ENCODE measurements at regions not wholly inside any gene's neighbourhood (a gene's known extent, or its start where the extent isn't known, plus 50 kb on each side); places are given as distances from the start of the nearest gene placed in this dataset.

GRCh38 chr3:87461443-87461842 lies 185.1 kb upstream of the POU1F1 start:
- FAIRE-seq = no peak

GRCh38 chr3:87461036-87461435 lies 184.7 kb upstream of the POU1F1 start:
- H3K79me2 ChIP-seq (ENCODE audit: control insufficient read depth, insufficient read depth, low read length) = no peaks in the 10 kb centered on the region
- H2AFZ ChIP-seq (ENCODE audit: control insufficient read depth, low read length) = peak overlapping the region; percentile 4
- no peak overlapping the region for H3K4me3 ChIP-seq (ENCODE audit: control insufficient read depth in 2 of 3, extremely low read depth in 1 of 3, insufficient read depth in 2 of 3, low read depth in 1 of 3, low read length in 3 of 3)
- no peak overlapping the region for H3K4me2 ChIP-seq (ENCODE audit: control insufficient read depth, extremely low read depth, insufficient read depth, low read depth, low read length)
- dilution Hi-C loops (cut with MboI; ENCODE audit: extremely low pct_ligation_motif_present, low sequenced_read_pairs) = no loop called here
- H3K27me3 ChIP-seq (ENCODE audit: control insufficient read depth, extremely low read depth, insufficient read depth, low read length) = no peaks in the 10 kb centered on the region
- H3K9ac ChIP-seq (ENCODE audit: control insufficient read depth, extremely low read depth, insufficient read depth, low read length) = no peak overlapping the region
- H4K20me1 ChIP-seq (ENCODE audit: control insufficient read depth, extremely low read depth, insufficient read depth, low read length) = no peaks in the 10 kb centered on the region
- no peaks in the 10 kb centered on the region for H3K9me3 ChIP-seq (ENCODE audit: control insufficient read depth, low read depth, low read length)
- no peaks in the 10 kb centered on the region for H3K9me1 ChIP-seq (ENCODE audit: control insufficient read depth, extremely low read depth, insufficient read depth, low read length)
- no peak for DNase-seq (ENCODE audit: low read depth, low spot score)
- no peaks in the 10 kb centered on the region for H3K36me3 ChIP-seq (ENCODE audit: control insufficient read depth in 2 of 2, extremely low read depth in 1 of 2, insufficient read depth in 2 of 2, low read length in 2 of 2)
- no peak for FAIRE-seq
- H3K27ac ChIP-seq (ENCODE audit: control insufficient read depth, insufficient read depth, low read length) = no peak overlapping the region
- peaks cover 3% of the 10 kb centered on the region for H3K4me1 ChIP-seq (ENCODE audit: control insufficient read depth, extremely low read depth, insufficient read depth, low read length)
- TF ChIP-seq CTCF (optimal IDR thresholded peaks at IDR 0.05 in 1 of 3, IDR thresholded peaks at IDR 0.05 in 1 of 3, conservative IDR thresholded peaks at IDR 0.05 in 1 of 3; ENCODE audit: extremely low read depth in 1 of 3, insufficient read depth in 2 of 3, low read length in 3 of 3) (no peak), EZH2 (IDR thresholded peaks at IDR 0.05; ENCODE audit: low read length) (no peak)

More at GRCh38 chr3:87461443-87461842, 185.1 kb upstream of the POU1F1 start:
- dilution Hi-C loops (cut with MboI; ENCODE audit: extremely low pct_ligation_motif_present, low sequenced_read_pairs) = no loop called here
- DNase-seq (ENCODE audit: low read depth, low spot score) = no peak
- no peaks in the 10 kb centered on the region for H3K9me1 ChIP-seq (ENCODE audit: control insufficient read depth, extremely low read depth, insufficient read depth, low read length)
- no peaks in the 10 kb centered on the region for H3K79me2 ChIP-seq (ENCODE audit: control insufficient read depth, insufficient read depth, low read length)
- H4K20me1 ChIP-seq (ENCODE audit: control insufficient read depth, extremely low read depth, insufficient read depth, low read length) = no peaks in the 10 kb centered on the region
- no peak overlapping the region for H3K27ac ChIP-seq (ENCODE audit: control insufficient read depth, insufficient read depth, low read length)
- H3K4me2 ChIP-seq (ENCODE audit: control insufficient read depth, extremely low read depth, insufficient read depth, low read depth, low read length) = no peak overlapping the region
- H3K4me1 ChIP-seq (ENCODE audit: control insufficient read depth, extremely low read depth, insufficient read depth, low read length) = peaks cover 3% of the 10 kb centered on the region
- H3K9ac ChIP-seq (ENCODE audit: control insufficient read depth, extremely low read depth, insufficient read depth, low read length) = no peak overlapping the region
- peak overlapping the region; percentile 4 for H2AFZ ChIP-seq (ENCODE audit: control insufficient read depth, low read length)
- H3K27me3 ChIP-seq (ENCODE audit: control insufficient read depth, extremely low read depth, insufficient read depth, low read length) = no peaks in the 10 kb centered on the region
- TF ChIP-seq EZH2 (IDR thresholded peaks at IDR 0.05; ENCODE audit: low read length) = no peak
- TF ChIP-seq CTCF (optimal IDR thresholded peaks at IDR 0.05 in 1 of 3, IDR thresholded peaks at IDR 0.05 in 1 of 3, conservative IDR thresholded peaks at IDR 0.05 in 1 of 3; ENCODE audit: extremely low read depth in 1 of 3, insufficient read depth in 2 of 3, low read length in 3 of 3) = no peak
- H3K4me3 ChIP-seq (ENCODE audit: control insufficient read depth in 2 of 3, extremely low read depth in 1 of 3, insufficient read depth in 2 of 3, low read depth in 1 of 3, low read length in 3 of 3) = no peak overlapping the region
- H3K36me3 ChIP-seq (ENCODE audit: control insufficient read depth in 2 of 2, extremely low read depth in 1 of 2, insufficient read depth in 2 of 2, low read length in 2 of 2) = no peaks in the 10 kb centered on the region
- no peaks in the 10 kb centered on the region for H3K9me3 ChIP-seq (ENCODE audit: control insufficient read depth, low read depth, low read length)

Measured in keratinocyte (primary cell).